HFFc6 (cell line): ENCODE measurements at regions not wholly inside any gene's neighbourhood (a gene's known extent, or its start where the extent isn't known, plus 50 kb on each side); places are given as distances from the start of the nearest gene placed in this dataset.

Experiments
- DNase-seq: peaks from one replicate; pipeline ENCODE4 v3.0.0-alpha.2; 2018
- H3K27ac Mint-ChIP-seq: 2 replicates; pipeline ENCODE4 v1.8.0; 2020; ENCODE audit warnings: mild to moderate bottlenecking, mixed read lengths
- H3K27me3 Mint-ChIP-seq: 2 replicates; pipeline ENCODE4 v1.8.0; 2021; ENCODE audit warnings: mild to moderate bottlenecking, moderate library complexity, mixed read lengths; ENCODE audit not compliant: insufficient read depth
- H3K36me3 Mint-ChIP-seq: 2 replicates; pipeline ENCODE4 v1.8.0; 2021; ENCODE audit warnings: low read depth, mixed read lengths
- H3K4me1 Mint-ChIP-seq: 2 replicates; pipeline ENCODE4 v1.8.0; 2020; ENCODE audit warnings: low read depth, mixed read lengths
- H3K4me3 Mint-ChIP-seq: 2 replicates; pipeline ENCODE4 v1.8.0; 2020; ENCODE audit warnings: mild to moderate bottlenecking, moderate library complexity, mixed read lengths
- H3K9me3 Mint-ChIP-seq: 2 replicates; pipeline ENCODE4 v1.8.0; 2020; ENCODE audit warnings: mild to moderate bottlenecking, mixed read lengths
- CTCF ChIP-seq: fragments of 200-600 bp; sonication (generic); IDR thresholded peaks from 2 replicates; pipeline ENCODE4 v1.5.0; 2021; ENCODE audit warnings: antibody characterized with exemption, mild to moderate bottlenecking

- Mint-ChIP-seq H3K9me3 (no peaks in the 10 kb centered on the region), H3K4me3 (no peak overlapping the region), H3K27ac (no peak overlapping the region), H3K4me1 (peaks cover 8% of the 10 kb centered on the region), H3K36me3 (no peaks in the 10 kb centered on the region), H3K27me3 (no peaks in the 10 kb centered on the region; the same call in 1 of the 2 replicates)
- DNase-seq: no peak
- no peak for TF ChIP-seq CTCF
Observed at GRCh38 chr4:174122705-174123104, 160.8 kb downstream of the FBXO8 start.

GRCh38 chr4:174120446-174121295, 162.8 kb downstream of the FBXO8 start:
- H3K36me3 Mint-ChIP-seq: no peaks in the 10 kb centered on the region
- H3K27me3 Mint-ChIP-seq: peaks cover 3% of the 10 kb centered on the region
- H3K4me1 Mint-ChIP-seq: peaks cover 8% of the 10 kb centered on the region
- no peak overlapping the region for H3K27ac Mint-ChIP-seq
- H3K9me3 Mint-ChIP-seq: no peaks in the 10 kb centered on the region
- peak; percentile 77 for TF ChIP-seq CTCF
- peak; percentile 61 for DNase-seq
- peak overlapping the region; percentile 87 for H3K4me3 Mint-ChIP-seq

GRCh38 chr4:174119830-174120229, 163.6 kb downstream of the FBXO8 start:
- no peak for TF ChIP-seq CTCF
- no peaks in the 10 kb centered on the region for H3K36me3 Mint-ChIP-seq
- H3K27me3 Mint-ChIP-seq: peaks cover 3% of the 10 kb centered on the region
- H3K4me3 Mint-ChIP-seq: peak overlapping the region; percentile 87
- H3K27ac Mint-ChIP-seq: no peak overlapping the region
- no peak for DNase-seq
- H3K9me3 Mint-ChIP-seq: no peaks in the 10 kb centered on the region
- peaks cover 8% of the 10 kb centered on the region for H3K4me1 Mint-ChIP-seq

GRCh38 chr4:174119051-174119450, 164.4 kb downstream of the FBXO8 start:
- peak; percentile 13 for DNase-seq
- Mint-ChIP-seq H3K36me3 (no peaks in the 10 kb centered on the region), H3K27me3 (peaks cover 3% of the 10 kb centered on the region; the same call in 1 of the 2 replicates), H3K9me3 (no peaks in the 10 kb centered on the region), H3K4me1 (peaks cover 8% of the 10 kb centered on the region), H3K27ac (no peak overlapping the region), H3K4me3 (no peak overlapping the region)
- no peak for TF ChIP-seq CTCF

GRCh38 chr4:174118171-174118570, 165.3 kb downstream of the FBXO8 start:
- H3K9me3 Mint-ChIP-seq: no peaks in the 10 kb centered on the region
- no peak overlapping the region for H3K27ac Mint-ChIP-seq
- no peak overlapping the region for H3K4me3 Mint-ChIP-seq
- H3K27me3 Mint-ChIP-seq: peaks cover 3% of the 10 kb centered on the region; the same call in 1 of the 2 replicates
- peaks cover 8% of the 10 kb centered on the region for H3K4me1 Mint-ChIP-seq
- no peaks in the 10 kb centered on the region for H3K36me3 Mint-ChIP-seq
- no peak for TF ChIP-seq CTCF
- no peak for DNase-seq
